Left ventricle myocardium inferior (tissue), 1 donor: ENCODE measurements at regions not wholly inside any gene's neighbourhood (a gene's known extent, or its start where the extent isn't known, plus 50 kb on each side); places are given as distances from the start of the nearest gene placed in this dataset.

Experiments used
- DNase-seq: peaks from one replicate; pipeline ENCODE4 v3.0.0-alpha.2; 2020
- H3K27ac ChIP-seq: fragments of 200-600 bp; replicated peaks from 2 replicates; pipeline ENCODE4 v1.8.0; 2021
- H3K27me3 ChIP-seq: fragments of 200-600 bp; 2 replicates; pipeline ENCODE4 v1.8.0; 2021; ENCODE audit warnings: low read depth
- H3K36me3 ChIP-seq: fragments of 200-600 bp; 2 replicates; pipeline ENCODE4 v1.8.0; 2021
- H3K4me1 ChIP-seq: fragments of 200-600 bp; 2 replicates; pipeline ENCODE4 v1.8.0; 2021
- H3K4me3 ChIP-seq: fragments of 200-600 bp; 2 replicates; pipeline ENCODE4 v1.8.0; 2021; ENCODE audit warnings: mild to moderate bottlenecking, moderate library complexity
- H3K9me3 ChIP-seq: fragments of 200-600 bp; replicated peaks from 2 replicates; pipeline ENCODE4 v1.8.0; 2021
- intact Hi-C: fragments of 100-400 bp; cut with micrococcal nuclease; formaldehyde crosslinking; loops from one replicate; pipeline ENCODE4 v1.11.0; 2022
- TF ChIP-seq, protein P1 (sequence below): fragments of 200-600 bp; IDR thresholded peaks from 2 replicates; pipeline ENCODE4 v1.8.0; 2021; ENCODE audit warnings: antibody characterized with exemption, mild to moderate bottlenecking, borderline replicate concordance
- donor health status: DM: no; HTN: yes; CAD: no; lungs with severe emphysema.

- DNase-seq: no peak
- Histone ChIP-seq H3K4me3 (no peak overlapping the region), H3K27me3 (no peaks in the 10 kb centered on the region), H3K9me3 (peaks cover 15% of the 10 kb centered on the region), H3K36me3 (no peaks in the 10 kb centered on the region), H3K4me1 (no peaks in the 10 kb centered on the region), H3K27ac (no peak overlapping the region)
- intact Hi-C loops: no loop called here
- TF ChIP-seq, protein P1, sequence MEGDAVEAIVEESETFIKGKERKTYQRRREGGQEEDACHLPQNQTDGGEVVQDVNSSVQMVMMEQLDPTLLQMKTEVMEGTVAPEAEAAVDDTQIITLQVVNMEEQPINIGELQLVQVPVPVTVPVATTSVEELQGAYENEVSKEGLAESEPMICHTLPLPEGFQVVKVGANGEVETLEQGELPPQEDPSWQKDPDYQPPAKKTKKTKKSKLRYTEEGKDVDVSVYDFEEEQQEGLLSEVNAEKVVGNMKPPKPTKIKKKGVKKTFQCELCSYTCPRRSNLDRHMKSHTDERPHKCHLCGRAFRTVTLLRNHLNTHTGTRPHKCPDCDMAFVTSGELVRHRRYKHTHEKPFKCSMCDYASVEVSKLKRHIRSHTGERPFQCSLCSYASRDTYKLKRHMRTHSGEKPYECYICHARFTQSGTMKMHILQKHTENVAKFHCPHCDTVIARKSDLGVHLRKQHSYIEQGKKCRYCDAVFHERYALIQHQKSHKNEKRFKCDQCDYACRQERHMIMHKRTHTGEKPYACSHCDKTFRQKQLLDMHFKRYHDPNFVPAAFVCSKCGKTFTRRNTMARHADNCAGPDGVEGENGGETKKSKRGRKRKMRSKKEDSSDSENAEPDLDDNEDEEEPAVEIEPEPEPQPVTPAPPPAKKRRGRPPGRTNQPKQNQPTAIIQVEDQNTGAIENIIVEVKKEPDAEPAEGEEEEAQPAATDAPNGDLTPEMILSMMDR: no peak
Observed at GRCh38 chr13:65488606-65489005, 1741.5 kb downstream of the PCDH9 start.

DNA sequence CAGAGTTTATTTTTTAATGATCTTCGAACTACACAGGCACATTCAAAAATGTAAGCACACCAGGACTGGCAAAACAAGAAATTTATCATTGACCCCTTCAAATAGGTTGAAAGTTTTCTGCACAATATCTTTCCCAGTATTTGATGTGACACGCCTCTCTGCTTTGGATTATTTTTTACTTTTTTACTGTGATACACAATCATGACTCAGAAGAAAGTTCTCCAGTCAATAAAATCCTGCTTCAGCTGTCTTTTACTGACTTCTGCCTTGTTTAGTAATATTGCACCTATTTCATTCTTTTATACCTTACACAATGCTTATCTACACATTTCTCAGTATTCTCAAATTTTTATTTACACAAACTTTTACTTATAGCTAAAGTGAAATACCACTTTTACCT lies 1750.4 kb downstream of the PCDH9 start:
- Histone ChIP-seq H3K27ac (no peak overlapping the region), H3K27me3 (no peaks in the 10 kb centered on the region), H3K36me3 (no peaks in the 10 kb centered on the region), H3K9me3 (peaks cover 17% of the 10 kb centered on the region), H3K4me3 (no peak overlapping the region), H3K4me1 (no peaks in the 10 kb centered on the region)
- TF ChIP-seq, protein P1: no peak
- intact Hi-C loops: no loop called here
- no peak for DNase-seq

DNA sequence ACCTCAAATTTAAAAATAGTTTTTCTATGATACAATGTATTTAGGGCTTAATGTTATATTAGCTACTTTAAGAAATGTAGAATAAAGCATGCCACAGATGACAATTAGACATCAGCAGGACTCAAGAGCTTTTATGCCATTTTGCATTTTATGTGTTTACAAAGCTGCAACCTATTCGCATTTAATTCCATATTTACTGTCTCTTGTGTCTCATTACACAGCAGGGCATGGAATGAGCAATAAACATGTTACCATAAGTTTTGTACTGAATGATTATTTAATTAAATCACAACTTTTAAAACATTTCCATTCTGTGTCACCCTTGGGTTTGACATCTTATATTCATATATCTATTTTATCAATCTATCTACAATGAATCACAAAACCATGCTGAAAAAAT lies 1756.9 kb downstream of the PCDH9 start:
- Histone ChIP-seq H3K36me3 (no peaks in the 10 kb centered on the region), H3K4me3 (no peak overlapping the region), H3K4me1 (no peaks in the 10 kb centered on the region), H3K27me3 (no peaks in the 10 kb centered on the region), H3K9me3 (no peaks in the 10 kb centered on the region), H3K27ac (no peak overlapping the region)
- TF ChIP-seq, protein P1: no peak
- no peak for DNase-seq
- intact Hi-C loops: no loop called here

- Histone ChIP-seq H3K36me3 (no peaks in the 10 kb centered on the region), H3K9me3 (no peaks in the 10 kb centered on the region), H3K4me3 (no peak overlapping the region), H3K4me1 (no peaks in the 10 kb centered on the region), H3K27me3 (no peaks in the 10 kb centered on the region), H3K27ac (no peak overlapping the region)
- DNase-seq: no peak
- TF ChIP-seq, protein P1: no peak
- intact Hi-C loops: no loop called here
Observed at GRCh38 chr13:65472336-65472735, 1757.8 kb downstream of the PCDH9 start.

DNA sequence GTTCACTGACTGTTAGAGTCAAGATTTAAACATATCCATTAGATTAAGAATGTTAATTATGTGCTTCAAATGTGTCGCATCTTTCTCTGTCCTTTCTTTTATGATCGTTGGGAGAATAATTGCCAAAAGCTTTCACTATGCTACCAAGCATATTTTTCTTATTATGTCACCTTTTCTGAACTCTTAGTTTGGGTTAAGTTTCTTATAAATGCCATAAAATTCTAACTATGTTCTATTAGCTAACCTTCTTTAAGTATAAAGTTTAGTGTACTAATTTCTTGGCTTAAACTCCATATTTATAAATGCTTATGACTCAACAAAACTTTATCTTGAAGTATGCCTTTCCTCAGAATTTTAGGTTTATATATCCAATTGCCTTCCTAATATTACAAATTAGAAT lies 1759.4 kb downstream of the PCDH9 start:
- no peak for DNase-seq
- TF ChIP-seq, protein P1: no peak
- Histone ChIP-seq H3K27me3 (no peaks in the 10 kb centered on the region), H3K36me3 (no peaks in the 10 kb centered on the region), H3K27ac (no peak overlapping the region), H3K4me1 (no peaks in the 10 kb centered on the region), H3K4me3 (no peak overlapping the region), H3K9me3 (no peaks in the 10 kb centered on the region)
- intact Hi-C loops: no loop called here

- Histone ChIP-seq H3K36me3 (no peaks in the 10 kb centered on the region), H3K27me3 (no peaks in the 10 kb centered on the region), H3K4me1 (no peaks in the 10 kb centered on the region), H3K27ac (no peak overlapping the region), H3K9me3 (peaks cover 10% of the 10 kb centered on the region), H3K4me3 (no peak overlapping the region)
- intact Hi-C loops: no loop called here
- no peak for DNase-seq
- TF ChIP-seq, protein P1: no peak
Observed at GRCh38 chr13:65468628-65469027, 1761.5 kb downstream of the PCDH9 start.
